ENCODE measurements at regions not wholly inside any gene's neighbourhood (a gene's known extent, or its start where the extent isn't known, plus 50 kb on each side); places are given as distances from the start of the nearest gene placed in this dataset.

- no peak for TF ChIP-seq CTCF (IDR thresholded peaks at IDR 0.05 in 4 of 5, conservative IDR thresholded peaks at IDR 0.05 in 1 of 5)
- TF ChIP-seq POLR2A (IDR thresholded peaks at IDR 0.05) = no peak
Measured at GRCh38 chr3:177294221-177294620, 96.9 kb upstream of the TBL1XR1 start.
